T-helper 22 cell (primary cell): ENCODE measurements at regions not wholly inside any gene's neighbourhood (a gene's known extent, or its start where the extent isn't known, plus 50 kb on each side); places are given as distances from the start of the nearest gene placed in this dataset.

Experiments
- DNase-seq: peaks from one replicate; pipeline ENCODE4 v3.0.0-alpha.2; 2020; ENCODE audit warnings: low read depth

- no peak for DNase-seq
Observed at GRCh38 chr2:17303521-17303920, 214.7 kb downstream of the RAD51AP2 start.

- no peak for DNase-seq
Observed at GRCh38 chr2:17303054-17303453, 215.2 kb downstream of the RAD51AP2 start.

- no peak for DNase-seq
Observed at GRCh38 chr2:17302281-17302680, 216.0 kb downstream of the RAD51AP2 start.

GRCh38 chr2:17301437-17301836 is 216.8 kb downstream of the RAD51AP2 start:
- no peak for DNase-seq

- no peak for DNase-seq
Observed at GRCh38 chr2:17299891-17300540, 218.2 kb downstream of the RAD51AP2 start.

- no peak for DNase-seq
Observed at GRCh38 chr2:17298453-17298852, 219.8 kb downstream of the RAD51AP2 start.

GRCh38 chr2:17296686-17297085 is 221.6 kb downstream of the RAD51AP2 start:
- no peak for DNase-seq

GRCh38 chr2:17289669-17290068 is 228.6 kb downstream of the RAD51AP2 start:
- no peak for DNase-seq

- no peak for DNase-seq
Observed at GRCh38 chr2:17287183-17287582, 231.1 kb downstream of the RAD51AP2 start.

- DNase-seq = no peak
Observed at GRCh38 chr2:17282826-17283225, 235.4 kb downstream of the RAD51AP2 start.

- no peak for DNase-seq
Observed at GRCh38 chr2:17282245-17282644, 236.0 kb downstream of the RAD51AP2 start.

- DNase-seq = no peak
Observed at GRCh38 chr2:17276220-17276619, 242.0 kb downstream of the RAD51AP2 start.

GRCh38 chr2:17272652-17273525 is 245.4 kb downstream of the RAD51AP2 start:
- no peak for DNase-seq

GRCh38 chr2:17272170-17272569 is 246.1 kb downstream of the RAD51AP2 start:
- no peak for DNase-seq

GRCh38 chr2:17271416-17271815 is 246.8 kb downstream of the RAD51AP2 start:
- no peak for DNase-seq

GRCh38 chr2:17270894-17271293 is 247.3 kb downstream of the RAD51AP2 start:
- no peak for DNase-seq

- no peak for DNase-seq
Observed at GRCh38 chr2:17263570-17263968, 254.7 kb downstream of the RAD51AP2 start.

GRCh38 chr2:17262854-17263569 is 255.2 kb downstream of the RAD51AP2 start:
- no peak for DNase-seq

GRCh38 chr2:17259613-17260012 is 258.6 kb downstream of the RAD51AP2 start:
- DNase-seq = no peak

- DNase-seq = no peak
Observed at GRCh38 chr2:17258861-17259260, 259.4 kb downstream of the RAD51AP2 start.

- no peak for DNase-seq
Observed at GRCh38 chr2:17257189-17257909, 260.9 kb downstream of the RAD51AP2 start.

- no peak for DNase-seq
Observed at GRCh38 chr2:17255071-17255470, 263.2 kb downstream of the RAD51AP2 start.
